Loucy (cell line): ENCODE measurements at regions not wholly inside any gene's neighbourhood (a gene's known extent, or its start where the extent isn't known, plus 50 kb on each side); places are given as distances from the start of the nearest gene placed in this dataset.

ENCODE experiments used
- CTCF ChIP-seq: fragments of 200-600 bp; sonication (generic); conservative IDR thresholded peaks from 2 replicates; pipeline ENCODE4 v1.5.1; 2014; ENCODE audit warnings: mild to moderate bottlenecking, antibody characterized with exemption, low read length
- EZH2phosphoT487 ChIP-seq: fragments of 200-600 bp; IDR thresholded peaks from 2 replicates; pipeline ENCODE4 v1.6.1; 2018; ENCODE audit warnings: antibody characterized with exemption, mild to moderate bottlenecking, moderate library complexity, borderline replicate concordance

GRCh38 chr4:64670647-64671046 is 261.4 kb upstream of the TECRL start:
- TF ChIP-seq CTCF: no peak
- TF ChIP-seq EZH2phosphoT487: no peak
